ENCODE measurements at regions not wholly inside any gene's neighbourhood (a gene's known extent, or its start where the extent isn't known, plus 50 kb on each side); places are given as distances from the start of the nearest gene placed in this dataset.

DNA sequence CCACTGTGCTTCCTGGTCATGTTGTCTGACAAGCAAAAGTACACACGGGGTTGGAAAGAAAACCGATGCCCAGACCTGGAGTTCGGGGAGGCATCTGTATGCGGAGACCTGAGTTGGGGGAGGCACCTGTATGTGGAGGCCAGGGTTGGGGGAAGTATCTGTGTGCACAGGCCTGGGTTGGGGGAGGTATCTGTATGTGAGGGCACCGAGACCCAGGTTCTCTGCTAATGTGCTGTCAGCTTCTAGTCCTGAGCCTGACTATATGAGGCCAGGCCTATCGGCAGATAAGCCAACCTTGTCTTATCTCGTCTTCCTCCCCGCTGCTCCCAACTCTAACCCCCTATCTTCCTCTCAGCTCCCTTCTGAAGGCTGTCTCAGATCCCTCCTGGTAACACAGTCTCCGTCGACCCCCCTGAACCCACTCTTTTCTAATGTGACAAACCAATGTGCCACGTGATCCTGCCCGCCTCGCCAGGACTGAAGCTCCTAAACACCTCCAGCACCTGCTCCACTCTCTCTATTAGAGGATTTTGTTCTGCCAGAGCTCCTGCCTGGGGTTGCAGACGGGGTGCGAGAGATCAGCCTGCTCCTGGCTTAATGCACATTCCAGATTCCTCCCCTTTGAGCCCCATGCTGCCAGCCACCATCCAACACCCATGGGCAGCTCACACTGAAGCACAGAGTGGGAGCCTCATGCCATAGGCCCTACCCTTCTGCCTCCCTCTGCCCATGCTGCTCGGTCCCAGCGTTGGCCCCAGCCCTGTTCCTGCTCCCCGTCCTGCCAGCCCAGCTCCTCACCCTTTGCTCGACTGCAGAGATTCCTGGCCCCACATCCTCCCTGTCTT, 188.4 kb downstream of the SH3BP4 start:
- in situ Hi-C loops (cut with MboI; ENCODE audit: low sequenced_read_pairs) = no loop called here

DNA sequence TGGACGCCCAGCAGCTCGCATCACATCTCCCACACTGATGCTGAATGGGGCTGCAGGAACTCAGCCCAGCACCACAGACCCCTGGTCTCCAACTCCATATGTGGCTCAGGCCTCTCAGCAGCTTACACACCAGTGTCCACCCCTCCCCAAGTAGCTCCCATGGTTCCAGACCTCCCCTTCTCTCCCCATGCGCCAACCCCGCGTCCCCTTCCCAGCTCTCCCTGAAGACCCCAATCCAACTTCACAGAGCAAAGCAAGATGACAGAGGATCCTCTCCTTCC, 188.9 kb downstream of the SH3BP4 start:
- in situ Hi-C loops (cut with MboI; ENCODE audit: low sequenced_read_pairs) = no loop called here

DNA sequence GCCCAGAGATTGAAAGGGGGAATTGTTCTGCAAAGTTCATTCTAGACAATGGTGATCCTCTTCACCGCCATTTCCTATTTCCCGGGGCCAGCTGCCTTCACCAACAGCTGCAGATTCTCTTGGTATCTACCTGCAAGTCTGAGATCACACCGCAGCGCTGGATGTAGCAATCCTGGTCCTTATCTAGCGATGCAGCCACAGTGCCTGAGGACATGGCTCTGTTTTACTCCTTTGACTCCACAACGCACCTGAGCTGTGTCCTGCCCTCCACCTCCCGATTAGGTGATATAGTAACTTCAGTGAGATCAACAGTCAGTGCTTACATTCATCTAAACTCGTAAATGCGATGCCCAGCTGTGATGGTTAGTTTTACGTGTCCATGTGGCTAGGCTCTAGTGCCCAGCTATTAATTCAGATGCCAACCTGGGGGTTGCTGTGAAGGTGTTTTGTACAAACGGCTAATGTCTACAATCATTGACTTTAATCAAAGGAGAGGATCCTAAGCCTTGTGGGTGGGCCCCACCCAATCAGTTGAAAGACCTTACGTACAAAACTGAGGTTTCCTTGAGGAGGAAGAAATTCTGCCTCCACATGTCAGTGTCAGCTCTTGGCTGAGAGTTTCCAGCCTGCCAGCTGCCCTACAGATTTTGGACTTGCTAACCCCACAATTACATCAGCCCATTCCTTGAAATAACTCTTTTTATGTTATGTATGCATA, 189.8 kb downstream of the SH3BP4 start:
- in situ Hi-C loops (cut with MboI; ENCODE audit: low sequenced_read_pairs) = no loop called here

DNA sequence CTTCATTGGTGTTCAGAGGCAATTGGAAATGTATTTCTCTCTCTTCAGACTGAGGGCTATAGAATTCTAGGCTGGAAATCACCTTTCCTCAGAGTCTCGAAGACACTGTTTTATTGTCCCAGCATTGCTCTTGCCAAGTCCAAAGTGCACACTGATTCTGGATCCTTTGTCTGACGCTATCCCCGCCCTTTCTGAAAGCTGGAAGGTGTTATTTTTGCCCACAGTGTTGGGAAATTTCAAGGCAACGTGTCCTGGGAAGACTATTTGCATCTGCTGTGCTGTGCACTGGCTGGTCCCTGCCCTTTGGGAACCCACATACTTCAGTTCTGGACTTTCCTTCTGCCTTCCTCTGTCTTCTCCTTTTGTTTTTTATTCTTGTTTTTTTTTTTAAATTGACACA, 190.8 kb downstream of the SH3BP4 start:
- in situ Hi-C loops (cut with MboI; ENCODE audit: low sequenced_read_pairs) = no loop called here

DNA sequence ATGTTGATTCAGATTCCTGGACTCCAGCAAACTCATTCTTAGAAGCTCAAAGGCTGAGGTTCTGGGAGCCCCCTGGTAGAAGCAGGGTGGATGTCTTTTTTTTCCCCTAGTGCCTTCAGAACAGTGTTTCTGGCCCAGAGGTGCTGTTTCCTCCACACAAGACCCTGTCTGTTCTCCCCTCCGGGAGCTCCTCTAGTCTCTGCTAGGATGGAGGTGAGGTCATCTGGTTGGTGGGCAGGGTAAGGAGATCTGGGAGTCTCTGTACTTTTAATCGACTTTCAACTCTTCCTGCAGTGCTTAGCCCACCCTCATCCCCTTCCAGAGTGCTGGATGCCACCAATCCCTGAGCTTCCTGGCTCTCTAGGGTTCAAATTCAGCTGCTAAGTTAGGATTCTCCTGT, 192.0 kb downstream of the SH3BP4 start:
- in situ Hi-C loops (cut with MboI; ENCODE audit: low sequenced_read_pairs) = no loop called here

DNA sequence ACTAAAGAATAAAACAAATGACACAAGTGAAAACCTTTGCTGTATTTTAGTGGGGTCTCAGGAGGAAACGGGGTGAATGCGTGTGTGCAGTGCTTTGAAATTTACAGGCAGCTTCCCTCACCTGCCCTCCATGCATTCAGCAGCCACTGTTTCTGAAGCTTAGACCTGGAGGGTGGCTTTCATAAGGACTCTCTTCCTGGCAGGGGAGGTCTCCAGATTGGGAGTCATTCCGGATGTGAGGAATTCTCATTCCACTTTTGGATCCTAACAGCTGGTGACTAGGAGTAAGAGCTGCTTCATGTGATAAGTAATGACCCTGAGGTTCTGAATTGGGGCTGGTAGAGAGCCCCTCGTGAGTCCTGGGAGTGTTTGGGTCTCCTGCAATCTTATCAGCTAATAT, 192.5 kb downstream of the SH3BP4 start:
- in situ Hi-C loops (cut with MboI; ENCODE audit: low sequenced_read_pairs) = no loop called here

DNA sequence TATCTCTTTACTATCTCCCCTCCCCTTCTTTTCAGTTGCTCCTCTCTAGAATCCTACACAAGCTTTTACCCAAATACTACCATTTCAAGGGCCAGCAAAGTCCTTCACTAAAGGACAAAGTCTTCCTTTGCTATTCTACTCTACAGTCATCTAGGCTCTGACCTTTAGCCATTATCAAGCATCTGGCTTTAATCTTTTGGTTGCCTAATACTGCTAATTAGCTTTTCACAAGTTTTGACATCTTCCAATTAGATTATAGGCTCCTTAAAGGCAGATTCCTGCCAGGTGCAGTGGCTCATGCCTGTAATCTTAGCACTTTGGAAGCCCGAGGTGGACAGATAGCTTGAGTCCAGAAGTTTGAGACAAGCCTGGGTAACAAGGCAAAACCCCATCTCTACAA, 194.4 kb downstream of the SH3BP4 start:
- in situ Hi-C loops (cut with MboI; ENCODE audit: low sequenced_read_pairs) = no loop called here

DNA sequence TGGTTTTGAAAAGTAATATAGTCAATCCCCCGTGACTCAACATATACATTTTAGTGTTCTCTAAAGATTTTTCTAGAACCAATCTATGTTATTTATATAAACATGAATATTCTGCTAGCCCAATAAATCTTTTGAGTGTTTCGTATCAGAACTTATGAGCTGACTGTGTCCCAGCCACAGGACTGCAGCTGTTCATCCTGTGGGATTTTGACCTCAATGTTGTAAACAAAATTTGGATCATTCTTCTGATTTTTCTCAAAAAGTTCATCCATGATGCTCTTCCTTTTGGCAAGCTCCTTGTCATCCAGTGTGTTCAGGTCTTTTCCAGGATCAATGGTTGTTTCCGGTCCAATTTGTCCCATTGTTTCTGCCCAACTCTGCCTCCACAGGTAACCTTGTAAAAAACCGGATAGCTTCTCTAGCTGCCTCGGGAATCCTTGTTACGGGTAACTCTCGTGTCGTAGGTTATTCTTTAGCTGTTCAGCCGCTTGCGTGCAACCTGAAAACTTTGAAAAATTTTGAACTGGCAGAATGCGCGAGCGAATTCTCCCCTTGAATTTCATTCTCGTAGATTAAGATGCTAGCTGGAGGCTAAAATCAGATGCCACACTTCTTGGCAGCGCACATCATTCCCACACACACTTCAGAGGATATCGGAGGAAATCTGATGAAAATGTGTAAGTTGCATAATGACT, 195.2 kb downstream of the SH3BP4 start:
- in situ Hi-C loops (cut with MboI; ENCODE audit: low sequenced_read_pairs) = no loop called here

DNA sequence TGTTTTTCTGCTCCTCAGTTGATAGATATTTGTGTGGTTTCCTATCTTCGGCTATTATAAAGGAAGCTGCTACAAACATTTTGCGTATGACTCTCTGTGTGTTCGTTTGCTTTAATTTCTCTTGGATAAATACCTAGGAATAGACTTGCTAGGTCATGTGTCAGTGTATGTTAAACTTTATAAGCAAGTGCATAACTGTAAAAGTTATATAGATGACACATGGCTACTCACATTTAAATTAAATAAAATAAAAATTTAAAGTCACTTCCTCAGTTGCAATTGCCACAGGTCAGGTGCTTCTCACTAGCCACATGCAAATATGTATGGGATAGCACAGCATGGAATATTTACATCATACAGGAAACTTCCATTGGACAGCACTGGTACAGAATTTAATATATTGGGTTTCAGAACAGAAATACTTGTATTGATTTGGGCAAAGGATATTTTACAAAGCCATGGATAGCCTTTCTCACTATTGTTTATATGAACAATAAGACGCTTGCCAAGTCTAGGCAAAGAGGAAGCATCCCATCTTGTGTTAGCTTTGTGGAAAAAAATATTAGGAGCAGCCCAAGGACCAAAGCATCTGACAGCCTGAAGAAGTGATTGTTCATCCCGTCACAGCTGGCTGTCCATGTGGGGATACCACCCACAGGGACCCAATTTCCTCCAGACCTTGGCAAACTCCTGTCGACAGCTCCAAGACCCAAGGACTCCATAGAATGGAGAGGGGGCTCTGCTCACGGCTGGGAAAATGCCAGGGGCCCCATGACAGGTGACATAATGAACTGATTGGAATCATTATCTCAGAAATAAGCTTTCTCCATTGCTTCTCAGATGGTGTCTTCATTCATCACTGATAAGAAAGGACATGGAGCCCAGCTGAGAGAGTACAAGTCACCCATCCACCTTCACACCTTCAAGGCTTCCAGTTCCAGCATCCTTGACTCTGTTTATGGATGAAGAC, 196.7 kb downstream of the SH3BP4 start:
- in situ Hi-C loops (cut with MboI; ENCODE audit: low sequenced_read_pairs) = no loop called here

DNA sequence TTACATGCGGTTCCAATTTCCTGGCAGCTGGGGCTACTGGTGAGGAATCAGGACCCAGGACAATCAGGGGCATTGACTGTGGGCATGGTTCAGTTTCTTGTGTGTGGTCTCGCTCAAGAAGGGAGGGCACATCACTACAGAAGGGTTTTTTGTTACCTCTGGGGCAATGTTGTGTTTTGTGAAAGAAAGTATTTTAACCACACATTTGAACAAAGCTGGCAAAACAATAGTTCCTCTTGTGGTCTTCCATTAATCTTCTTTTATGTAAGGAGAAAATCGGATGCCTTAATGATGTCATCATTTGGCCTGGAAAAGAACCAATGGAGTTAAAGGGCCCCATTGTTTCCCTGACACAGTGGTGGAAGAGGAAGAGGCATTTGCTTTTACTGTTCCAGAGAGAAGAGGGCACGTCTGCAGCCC, 197.4 kb downstream of the SH3BP4 start:
- in situ Hi-C loops (cut with MboI; ENCODE audit: low sequenced_read_pairs) = no loop called here

DNA sequence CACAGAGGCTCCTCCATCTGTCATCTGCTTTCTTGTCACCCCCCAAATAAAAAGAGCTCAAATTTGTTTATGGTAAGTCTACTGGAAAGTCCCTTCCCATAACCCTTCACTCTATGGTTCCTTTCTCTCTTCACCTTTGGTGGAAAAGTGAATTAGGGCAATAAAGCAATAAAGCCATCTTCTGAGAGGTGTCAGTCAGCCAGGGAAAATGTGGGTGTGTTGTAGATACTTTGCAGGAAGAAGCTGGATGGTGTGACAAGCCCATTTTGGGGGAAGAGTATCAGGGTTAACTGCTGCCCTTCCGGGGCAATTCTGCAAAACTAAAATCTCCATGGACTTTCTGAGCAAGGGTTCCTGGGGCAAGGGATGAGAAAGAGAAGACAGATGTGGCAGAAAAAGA, 197.9 kb downstream of the SH3BP4 start:
- in situ Hi-C loops (cut with MboI; ENCODE audit: low sequenced_read_pairs) = no loop called here

DNA sequence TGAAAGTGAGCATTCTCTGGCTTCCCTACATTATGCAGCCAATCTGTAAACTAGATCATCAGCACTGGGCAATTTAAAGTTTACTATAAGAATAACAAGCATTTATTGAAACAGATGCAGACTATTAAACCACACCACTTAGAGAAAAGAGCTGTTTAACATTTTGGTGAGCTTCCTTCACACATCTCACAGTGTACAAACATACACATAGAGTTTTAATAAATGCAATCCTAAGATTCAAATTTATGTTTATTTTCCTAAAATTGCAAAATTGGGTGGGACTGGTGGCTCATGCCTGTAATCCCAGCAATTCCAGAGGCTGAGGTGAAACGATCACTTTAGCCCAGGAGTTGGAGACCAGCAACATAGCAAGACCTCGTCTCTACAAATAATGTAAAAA, 199.3 kb downstream of the SH3BP4 start:
- in situ Hi-C loops (cut with MboI; ENCODE audit: low sequenced_read_pairs) = no loop called here

DNA sequence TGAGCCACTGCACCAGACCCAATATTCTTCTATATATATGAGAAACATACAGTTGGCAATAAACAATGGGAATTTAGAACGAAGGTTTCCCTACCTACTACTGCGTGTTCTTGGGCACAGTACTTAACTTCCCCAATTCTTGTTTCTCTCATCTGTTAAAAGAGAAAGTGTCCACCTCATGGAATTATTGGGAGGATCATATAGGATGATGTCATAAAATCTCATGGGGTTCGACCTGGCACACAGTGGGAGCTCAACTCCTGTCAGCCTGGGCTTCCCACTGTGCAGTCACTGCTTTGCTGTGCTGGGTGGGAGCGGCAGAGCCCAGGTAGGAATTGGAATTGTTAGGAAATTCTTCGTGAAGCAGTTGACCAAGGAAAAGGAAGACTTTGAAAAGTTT, 203.3 kb downstream of the SH3BP4 start:
- in situ Hi-C loops (cut with MboI; ENCODE audit: low sequenced_read_pairs) = no loop called here

DNA sequence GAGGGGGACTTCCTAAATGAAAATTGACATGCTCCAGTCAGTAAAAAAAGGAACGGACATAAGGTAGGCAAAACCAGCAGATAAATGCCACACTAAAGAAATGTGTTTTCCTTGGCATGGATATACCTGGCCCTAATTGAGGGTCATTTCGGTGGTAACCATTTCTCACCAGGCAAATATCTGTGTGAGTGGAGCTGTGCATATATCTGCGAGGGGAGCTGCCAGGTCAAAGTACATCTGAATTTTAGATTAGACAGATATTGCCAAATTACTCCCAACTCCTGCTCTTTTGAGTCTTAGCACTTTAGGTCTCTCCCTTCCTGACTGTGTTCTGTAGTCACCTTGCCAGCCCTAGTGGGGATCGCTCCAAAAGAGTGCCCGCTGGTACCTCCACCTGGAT, 204.2 kb downstream of the SH3BP4 start:
- in situ Hi-C loops (cut with MboI; ENCODE audit: low sequenced_read_pairs) = no loop called here

DNA sequence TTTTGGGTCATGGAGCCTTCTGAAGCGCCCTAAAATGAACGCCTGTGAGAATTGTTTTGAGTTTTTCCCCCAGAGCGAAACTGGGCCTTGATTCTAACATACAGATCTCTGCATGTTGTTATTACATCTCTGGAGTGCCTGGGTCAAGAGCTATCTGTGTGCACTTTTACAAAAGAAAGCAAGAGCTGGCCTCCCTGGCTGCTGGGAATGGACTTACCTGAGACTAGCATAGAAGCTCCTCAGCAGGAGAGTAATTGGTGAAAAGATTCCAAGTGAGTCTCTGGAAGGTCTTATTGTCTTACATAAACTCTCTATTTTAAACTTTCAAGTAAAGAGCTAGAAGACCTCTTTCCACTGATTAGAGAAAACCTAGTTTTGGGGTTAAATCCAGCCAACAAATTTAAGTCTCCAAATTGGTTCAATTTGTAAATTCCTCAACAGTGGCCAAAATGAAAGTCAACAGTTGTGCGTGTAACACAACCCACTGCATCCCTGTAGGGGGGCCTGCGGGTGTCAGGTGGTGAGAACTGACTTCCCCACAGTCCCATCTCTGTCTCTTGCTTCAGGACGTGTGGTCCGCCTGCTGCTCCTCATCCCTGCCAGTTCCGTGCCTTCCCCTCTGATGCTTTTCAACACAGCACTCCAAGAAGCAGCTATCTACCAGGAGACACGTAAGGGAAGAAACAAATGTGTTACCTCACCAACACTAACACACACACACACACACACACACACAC, 206.1 kb downstream of the SH3BP4 start:
- in situ Hi-C loops (cut with MboI; ENCODE audit: low sequenced_read_pairs) = no loop called here

DNA sequence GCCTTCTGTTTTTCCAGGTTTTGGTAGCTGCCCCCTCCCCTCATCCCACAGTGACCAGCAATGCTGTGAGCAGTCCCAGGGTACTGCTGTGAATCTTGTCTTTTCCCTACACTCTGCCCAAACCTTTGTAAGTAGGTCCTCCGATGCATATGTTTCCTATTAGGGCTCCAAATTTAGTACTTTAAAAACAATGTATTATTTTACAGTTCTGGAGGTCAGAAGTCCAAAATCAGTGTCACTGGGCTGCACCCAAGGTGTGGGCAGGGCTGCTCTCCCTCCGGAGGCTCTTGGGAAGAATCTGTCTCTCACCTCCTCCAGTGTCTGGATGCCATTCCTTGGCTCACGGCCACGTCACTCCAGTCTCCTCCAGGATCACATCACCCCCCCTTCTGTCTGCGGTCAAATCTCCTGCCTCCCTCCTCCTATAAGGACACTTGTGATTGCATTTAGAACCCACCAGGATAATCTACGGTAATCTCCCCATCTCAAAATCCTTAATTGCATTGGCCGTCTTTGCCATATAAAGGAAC, 208.5 kb downstream of the SH3BP4 start:
- in situ Hi-C loops (cut with MboI; ENCODE audit: low sequenced_read_pairs) = no loop called here

DNA sequence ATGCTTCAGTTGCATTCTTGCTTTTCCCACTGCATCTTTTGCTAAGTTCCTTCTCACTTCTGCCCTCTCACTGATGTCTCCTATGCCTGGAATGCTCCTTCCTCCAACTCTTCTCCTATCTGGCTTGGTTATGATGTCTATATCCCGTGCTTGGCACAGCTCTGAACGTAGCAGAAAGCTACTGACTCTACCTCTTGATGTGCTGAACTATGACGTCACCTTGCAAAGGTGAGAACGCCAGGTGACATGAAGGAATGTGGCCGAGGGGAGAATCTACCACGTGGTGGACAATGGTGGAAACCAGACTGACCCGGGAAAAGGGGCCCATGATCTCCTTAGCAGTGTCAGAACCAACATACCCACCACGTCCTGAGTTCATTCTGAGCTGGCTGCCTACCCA, 209.7 kb downstream of the SH3BP4 start:
- in situ Hi-C loops (cut with MboI; ENCODE audit: low sequenced_read_pairs) = no loop called here

DNA sequence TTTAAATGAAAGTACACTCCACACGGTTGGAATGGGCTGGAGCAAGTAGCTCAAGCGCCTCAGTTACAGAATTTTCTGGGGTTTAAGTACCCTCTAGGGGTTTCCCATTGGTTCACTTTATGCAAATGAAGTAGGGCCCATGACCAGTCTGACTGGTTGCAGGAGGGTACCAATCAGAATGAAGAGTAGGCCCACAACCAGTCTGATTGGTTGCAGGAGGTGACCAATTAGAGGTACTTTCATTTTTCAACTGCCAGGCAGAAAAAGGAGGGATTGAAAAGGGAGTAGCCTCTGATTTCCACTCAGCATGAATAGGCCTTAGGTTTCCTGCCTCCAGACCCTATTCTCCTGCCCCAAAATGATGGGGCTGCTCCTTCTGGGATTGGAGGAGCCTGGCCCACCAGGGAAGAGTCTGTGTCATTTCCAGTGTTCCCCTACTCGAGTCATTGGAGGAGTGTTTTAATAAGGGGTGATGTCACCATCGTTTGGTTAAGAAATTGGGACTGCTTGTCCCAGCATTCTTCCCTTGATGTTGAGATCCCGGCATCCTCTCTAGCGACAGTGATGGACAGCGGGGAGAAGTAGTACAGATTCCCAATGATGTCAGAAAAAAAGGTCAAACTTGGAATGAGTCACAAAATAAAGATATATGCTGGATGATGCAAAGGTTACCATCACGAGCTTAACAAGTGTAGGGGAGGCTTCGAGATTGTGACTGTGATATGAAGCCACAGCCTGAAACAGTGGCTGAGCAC, 210.4 kb downstream of the SH3BP4 start:
- in situ Hi-C loops (cut with MboI; ENCODE audit: low sequenced_read_pairs) = no loop called here

DNA sequence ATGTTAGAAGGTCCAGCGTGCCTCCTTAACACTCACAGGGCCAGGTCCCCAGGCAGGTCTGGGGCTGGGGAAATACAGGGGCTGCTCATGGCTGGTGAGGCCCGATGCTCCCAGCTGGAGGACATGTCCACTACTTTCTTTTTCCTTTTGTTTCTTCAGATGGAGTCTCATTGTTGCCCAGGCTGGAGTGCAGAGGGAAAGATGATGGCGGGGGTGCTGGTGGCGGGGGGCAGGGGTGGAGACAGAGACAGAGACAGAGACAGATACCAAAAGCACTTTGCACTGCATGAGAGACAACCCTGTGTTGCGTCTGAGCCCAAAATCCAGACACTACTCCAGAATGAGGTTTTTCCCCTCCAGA, 211.0 kb downstream of the SH3BP4 start:
- in situ Hi-C loops (cut with MboI; ENCODE audit: low sequenced_read_pairs) = no loop called here

Measured in HL-60/S4 treated with retinoic acid at 250 ng/mL for 4 days and 3 days (cell line).